Suppressor macrophage treated with lipopolysaccharide for 4 hours (primary cell): ENCODE measurements at regions not wholly inside any gene's neighbourhood (a gene's known extent, or its start where the extent isn't known, plus 50 kb on each side); places are given as distances from the start of the nearest gene placed in this dataset.
A peak's percentile ranks its signal among the peaks of the same experiment; 100 is the strongest.

ENCODE experiments used
- DNase-seq: peaks from one replicate; pipeline ENCODE4 v3.0.0-alpha.2; 2020

DNA sequence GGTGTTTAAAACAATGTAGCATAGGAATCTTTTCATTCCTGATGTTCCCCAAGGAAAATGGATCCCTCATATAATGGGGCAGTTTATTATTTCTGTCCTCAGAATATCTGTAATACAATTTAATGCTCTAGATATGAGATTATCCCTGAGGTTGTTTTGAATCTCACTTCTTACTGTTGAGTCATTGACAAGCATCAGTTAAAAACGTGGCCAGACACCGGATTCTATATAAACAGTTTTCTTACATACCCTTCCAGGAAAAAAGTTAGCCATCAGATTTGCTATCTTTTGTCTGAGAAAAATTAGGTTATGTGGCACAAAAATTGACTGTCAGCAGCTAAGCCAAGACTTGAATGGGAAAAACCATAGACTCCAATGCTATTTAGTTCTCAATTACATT, 539.8 kb upstream of the CELF2 start:
- no peak for DNase-seq

GRCh38 chr10:10479465-10479864, 538.2 kb upstream of the CELF2 start:
- DNase-seq, result peak; percentile 7

GRCh38 chr10:10482613-10483012, 535.1 kb upstream of the CELF2 start:
- no peak for DNase-seq

GRCh38 chr10:10489076-10489475, 528.6 kb upstream of the CELF2 start:
- no peak for DNase-seq

DNA sequence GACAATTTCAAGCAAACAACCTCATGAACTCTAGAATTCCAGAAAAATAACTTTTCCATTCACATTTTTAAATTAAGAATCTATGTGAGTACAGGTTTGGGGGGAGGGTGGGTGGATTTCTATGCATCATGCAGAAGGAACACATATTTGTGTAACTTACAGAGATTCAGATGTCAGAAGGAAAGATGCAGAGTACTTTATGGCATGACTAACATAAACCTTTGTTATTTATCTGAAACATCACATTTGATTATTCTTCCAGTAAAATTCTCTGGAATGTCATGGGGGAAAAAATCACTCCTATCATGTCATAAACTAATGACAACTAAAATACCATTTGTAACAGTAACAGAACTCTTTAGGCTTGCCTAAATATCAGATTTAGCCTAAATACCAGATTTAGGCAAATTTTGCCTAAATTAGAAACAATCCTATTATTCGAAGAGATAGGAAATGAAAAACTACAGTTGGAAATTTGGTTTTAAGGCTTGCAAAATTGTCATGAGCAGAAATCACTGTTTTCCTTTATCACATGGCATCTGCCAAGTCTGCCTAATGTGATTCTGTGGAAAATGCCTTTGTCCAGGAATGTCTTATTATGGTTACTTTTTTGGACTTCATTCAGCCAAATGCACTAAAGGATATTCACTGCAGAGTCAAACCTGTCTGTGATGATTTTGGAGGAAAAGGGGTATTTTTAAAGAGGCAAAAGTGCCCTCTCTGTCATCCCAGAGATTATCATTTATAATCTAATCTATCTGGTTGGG, 527.7 kb upstream of the CELF2 start:
- DNase-seq, result no peak

GRCh38 chr10:10490581-10490980, 527.1 kb upstream of the CELF2 start:
- no peak for DNase-seq

DNA sequence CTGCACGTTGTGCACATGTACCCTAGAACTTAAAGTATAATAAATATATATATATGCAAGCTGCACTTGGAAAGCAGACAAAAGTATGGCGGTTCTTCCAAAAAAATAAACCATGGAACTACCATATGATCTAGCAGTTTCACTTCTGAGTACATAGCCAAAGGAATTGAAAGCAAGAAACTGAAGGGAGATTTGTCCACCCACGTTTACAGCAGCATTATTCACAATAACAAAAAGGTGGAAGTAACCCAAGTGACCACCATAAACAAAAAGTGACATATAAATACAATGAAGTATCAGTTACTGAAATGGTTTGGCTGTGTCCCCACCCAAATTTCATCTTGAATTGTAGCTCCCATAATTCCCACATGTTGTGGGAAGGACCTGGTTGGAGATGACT, 525.3 kb upstream of the CELF2 start:
- peak; percentile 47 for DNase-seq

- no peak for DNase-seq
These were observed 523.8 kb upstream of the CELF2 start for GRCh38 chr10:10493833-10494232.

GRCh38 chr10:10497245-10497644, 520.4 kb upstream of the CELF2 start:
- DNase-seq, result no peak

DNA sequence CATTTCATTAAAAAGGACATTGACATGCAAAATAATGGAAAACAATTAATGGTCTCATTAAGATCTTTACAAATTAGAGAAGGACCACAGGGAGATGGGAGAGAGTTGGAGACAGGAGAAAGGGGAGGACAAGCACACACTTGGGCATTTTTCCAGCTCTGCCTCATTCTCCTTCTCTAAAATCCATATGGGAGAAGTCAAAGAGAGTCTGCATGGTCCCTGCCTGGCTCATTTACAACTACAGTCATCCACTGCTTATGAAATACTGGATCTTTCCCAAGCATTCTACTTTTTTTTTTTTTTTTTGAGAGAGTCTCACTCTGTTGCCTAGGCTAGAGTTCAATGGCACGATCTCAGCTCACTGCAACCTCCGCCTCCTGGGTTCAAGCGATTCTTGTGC, 518.9 kb upstream of the CELF2 start:
- DNase-seq, result no peak

DNA sequence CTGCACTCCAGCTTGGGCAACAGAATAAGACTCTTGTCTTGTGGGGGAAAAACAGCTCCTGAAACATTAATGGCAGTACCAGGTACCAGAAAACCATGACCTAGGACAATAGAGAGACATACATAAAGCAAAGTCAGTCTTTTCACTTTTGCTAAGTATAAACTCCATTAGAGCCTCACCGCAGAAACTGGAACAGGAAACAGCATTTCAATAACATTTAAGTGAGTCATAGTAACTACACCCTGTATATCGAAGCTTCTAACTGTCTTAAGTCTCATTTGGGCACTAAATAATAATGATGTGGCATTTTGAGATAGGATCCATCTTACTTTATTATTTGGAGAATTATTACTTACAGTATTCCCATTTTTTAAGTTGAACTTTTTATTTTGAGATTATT, 517.8 kb upstream of the CELF2 start:
- peak; percentile 29 for DNase-seq

DNA sequence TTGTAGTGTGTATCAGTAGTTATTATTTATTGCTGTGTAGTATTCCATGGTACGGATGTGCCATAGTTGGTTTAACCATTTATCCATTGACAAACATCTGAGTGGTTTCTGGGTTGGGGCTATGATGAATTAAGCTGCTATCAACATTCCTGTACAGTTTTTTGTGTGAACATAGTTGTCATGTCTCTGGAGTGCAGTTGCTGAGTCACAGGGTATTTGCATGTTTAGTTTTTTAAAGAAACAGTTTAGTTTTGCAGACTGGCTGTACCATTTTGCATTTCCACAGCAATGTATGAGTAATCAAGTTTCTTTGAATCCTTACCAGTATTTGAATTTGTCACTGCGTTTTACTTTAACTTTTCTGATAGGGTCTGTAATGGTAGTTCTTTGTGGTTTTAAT, 516.7 kb upstream of the CELF2 start:
- DNase-seq, result no peak

DNA sequence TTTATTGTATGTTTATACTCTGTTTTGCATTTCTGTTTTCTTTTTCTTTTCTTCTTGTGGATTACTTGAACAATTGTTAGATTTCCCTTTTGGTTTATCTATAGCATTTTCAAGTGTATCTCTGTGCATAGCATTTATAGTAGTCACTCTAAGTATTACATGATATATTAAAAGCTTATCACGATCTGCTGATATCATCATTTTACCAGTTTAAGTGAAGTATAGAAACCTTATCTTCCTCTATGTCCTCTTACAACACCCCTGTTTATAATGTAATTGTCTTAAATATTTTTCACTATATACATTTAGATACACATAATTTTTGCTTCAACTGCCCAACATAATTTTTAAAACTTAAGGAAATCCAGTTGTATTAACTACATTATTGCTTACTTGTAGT, 513.9 kb upstream of the CELF2 start:
- no peak for DNase-seq

GRCh38 chr10:10508211-10508610, 509.5 kb upstream of the CELF2 start:
- DNase-seq, result no peak

DNA sequence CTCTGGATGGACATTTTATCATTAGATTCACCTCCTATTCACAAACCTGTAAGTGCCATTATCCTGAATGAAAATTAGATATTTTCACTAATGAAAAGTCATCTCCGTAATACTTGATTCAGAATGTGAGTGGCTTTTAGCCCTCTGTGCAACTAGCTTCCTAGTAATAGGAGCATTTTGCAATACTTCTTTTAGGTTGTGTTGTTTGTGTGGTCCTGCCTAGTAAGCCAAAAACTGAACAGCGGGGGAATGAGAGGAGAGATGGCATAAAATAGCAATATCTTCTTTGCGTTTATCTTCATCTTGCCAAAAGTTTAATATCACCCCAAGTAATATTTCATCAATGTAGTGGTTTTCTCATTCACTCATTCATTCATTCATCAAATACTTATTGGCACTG, 507.5 kb upstream of the CELF2 start:
- no peak for DNase-seq

- no peak for DNase-seq
These were observed 504.6 kb upstream of the CELF2 start for GRCh38 chr10:10513067-10513466.

GRCh38 chr10:10513898-10514297, 503.8 kb upstream of the CELF2 start:
- DNase-seq, result no peak

- no peak for DNase-seq
These were observed 502.9 kb upstream of the CELF2 start for GRCh38 chr10:10514797-10515196.

DNA sequence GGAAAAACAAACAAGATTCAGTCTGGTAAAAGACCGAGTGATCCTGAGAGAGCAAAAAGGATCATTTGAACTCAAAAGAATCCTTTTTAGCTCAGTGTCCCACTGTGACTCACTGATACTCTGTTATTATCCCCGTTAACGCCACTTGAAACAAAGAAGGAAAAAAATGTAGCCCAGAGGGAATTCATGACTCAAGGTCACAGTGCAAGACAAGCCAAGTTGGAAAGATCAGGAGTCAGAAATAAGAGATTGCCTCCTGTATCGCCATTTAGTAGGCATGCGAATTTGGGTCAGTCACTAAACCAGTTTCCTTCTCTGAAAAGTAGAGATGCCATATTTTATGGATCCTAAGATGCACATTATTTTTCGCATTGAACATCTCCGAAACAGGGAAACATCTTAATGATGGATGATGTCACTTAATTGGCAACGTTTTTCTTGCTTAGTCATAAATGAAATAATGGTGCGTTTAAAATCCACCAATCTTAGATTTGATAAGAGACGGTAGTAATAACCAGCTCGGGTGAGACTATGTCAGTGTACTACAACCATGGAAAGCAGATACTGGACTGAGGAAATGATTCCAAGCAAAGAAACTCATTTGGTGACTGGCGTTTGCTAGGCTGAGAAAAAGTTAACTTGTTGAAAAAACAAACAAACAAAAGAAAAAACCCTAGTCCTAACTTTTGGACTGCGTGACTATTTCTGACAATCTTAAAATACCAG, 502.0 kb upstream of the CELF2 start:
- no peak for DNase-seq

GRCh38 chr10:10516346-10517130, 501.1 kb upstream of the CELF2 start:
- no peak for DNase-seq

GRCh38 chr10:10517866-10518265, 499.8 kb upstream of the CELF2 start:
- DNase-seq, result no peak

DNA sequence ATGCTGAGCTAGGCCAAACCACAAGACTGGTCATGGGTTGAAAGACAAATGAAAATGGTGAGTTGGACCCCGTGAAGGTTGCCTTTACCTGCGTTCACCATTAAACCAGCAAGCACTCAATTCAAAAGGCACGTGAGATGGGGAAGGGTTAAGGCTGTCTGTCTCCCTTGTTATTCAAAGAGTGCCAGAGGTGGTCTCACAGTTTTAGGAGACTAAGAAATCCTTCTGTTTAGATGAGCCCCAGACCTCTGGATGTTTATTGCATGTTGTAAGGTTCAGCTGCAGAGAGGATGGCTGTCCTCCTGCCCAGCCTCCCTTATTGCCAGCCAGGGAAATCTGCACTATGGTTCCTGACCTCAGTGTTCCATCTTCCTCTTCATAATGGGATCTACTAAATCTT, 498.0 kb upstream of the CELF2 start:
- no peak for DNase-seq

DNA sequence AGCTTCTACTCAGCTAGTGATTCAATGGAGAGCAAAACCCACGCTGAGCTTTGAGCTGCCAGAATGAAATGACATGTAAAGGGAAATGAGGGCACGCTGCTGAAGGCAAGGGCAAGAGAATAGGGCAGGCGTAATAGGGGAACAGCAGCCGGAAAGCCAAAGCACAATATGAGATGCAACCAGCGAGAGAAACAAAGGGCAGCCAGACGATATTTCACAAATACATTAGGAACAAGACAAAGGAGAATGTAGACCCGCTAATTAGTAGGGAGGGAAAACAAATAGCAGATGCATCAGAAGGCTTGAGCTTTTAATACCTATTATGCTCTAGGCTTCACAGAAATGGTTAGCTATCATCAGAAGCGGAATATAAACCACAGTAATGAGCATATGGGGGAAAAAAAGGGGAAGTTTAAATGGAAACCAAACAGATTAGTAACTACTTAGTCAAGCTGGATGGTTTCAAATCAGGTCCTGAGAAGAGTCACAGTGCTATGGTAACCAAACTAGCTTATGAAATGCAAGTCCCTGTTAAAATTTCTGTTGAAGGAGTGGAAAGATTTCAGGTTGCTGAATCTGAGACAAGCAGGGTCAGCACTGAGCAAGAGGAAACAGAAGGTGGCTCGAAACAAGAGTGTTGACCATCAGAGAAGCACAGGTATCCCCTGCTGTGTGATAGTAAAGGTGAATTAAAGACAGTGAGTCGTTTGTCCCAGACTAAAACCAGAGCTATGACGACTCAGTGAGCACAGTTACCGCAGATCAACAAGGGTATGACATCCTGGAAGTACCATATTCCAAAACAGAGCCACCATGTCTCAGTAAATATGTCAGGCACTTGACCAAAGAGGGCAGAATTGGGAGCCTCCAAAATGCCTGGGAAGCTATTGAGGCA, 496.9 kb upstream of the CELF2 start:
- DNase-seq, result peak; percentile 77
